K562 (cell line): ENCODE measurements at regions not wholly inside any gene's neighbourhood (a gene's known extent, or its start where the extent isn't known, plus 50 kb on each side); places are given as distances from the start of the nearest gene placed in this dataset.

Experiments used
- BACH1 ChIP-seq: fragments of 200-800 bp; sonication (Bioruptor generic); IDR thresholded peaks from 2 replicates; pipeline ENCODE4 v1.6.1; 2016; ENCODE audit warnings: missing genetic modification characterization, missing compliant biosample characterization
- BCLAF1 ChIP-seq, 2 experiments: fragments of 450-650 bp in 1 of 2; IDR thresholded peaks; 2 replicates each; pipeline ENCODE4 v1.6.1; 2011 to 2017; ENCODE audit warnings: low read depth in 2 of 2, antibody characterized with exemption in 1 of 2, borderline replicate concordance in 1 of 2, low read length in 1 of 2, mild to moderate bottlenecking in 1 of 2, mixed read lengths in 1 of 2; ENCODE audit not compliant: control insufficient read depth in 1 of 2
- CTCF ChIP-seq, 3 experiments: IDR thresholded peaks in 2 of 3; conservative IDR thresholded peaks in 1 of 3; 2 replicates each; pipeline ENCODE4 v1.5.1; 2011 to 2012; ENCODE audit warnings: low read length in 3 of 3, mild to moderate bottlenecking in 3 of 3, control low read depth in 2 of 3, improper control_type of control experiment in 1 of 3, inconsistent platforms in 1 of 3, low read depth in 1 of 3, mixed read lengths in 1 of 3, moderate library complexity in 1 of 3; ENCODE audit not compliant: insufficient read depth in 2 of 3
- E2F1 ChIP-seq: sonication (generic); formaldehyde crosslinking; IDR thresholded peaks from 2 replicates; pipeline ENCODE4 v1.8.1; 2023; ENCODE audit warnings: mild to moderate bottlenecking, missing genetic modification reagents, moderate library complexity
- ESRRA ChIP-seq: fragments of 450-650 bp; IDR thresholded peaks from 2 replicates; pipeline ENCODE4 v1.6.1; 2014; ENCODE audit warnings: low read depth, mild to moderate bottlenecking, moderate library complexity, borderline replicate concordance
- EZH2 ChIP-seq: IDR thresholded peaks from 2 replicates; pipeline ENCODE4 v1.6.1; 2012; ENCODE audit warnings: low read depth, mild to moderate bottlenecking, inconsistent platforms, low read length, borderline replicate concordance
- MEIS2 ChIP-seq: fragments of 450-650 bp; IDR thresholded peaks from 2 replicates; pipeline ENCODE4 v1.6.1; 2014; ENCODE audit warnings: mild to moderate bottlenecking; ENCODE audit not compliant: partially characterized antibody
- SNAPC5 ChIP-seq: fragments of 250-450 bp; sonication (Bioruptor Pico); IDR thresholded peaks from 2 replicates; pipeline ENCODE4 v1.8.0; 2021; ENCODE audit warnings: moderate library complexity, mild to moderate bottlenecking, inconsistent platforms
- USF2 ChIP-seq: sonication (generic); formaldehyde crosslinking; IDR thresholded peaks from 2 replicates; pipeline ENCODE4 v1.5.0; 2020; ENCODE audit warnings: missing genetic modification reagents
- YY1 ChIP-seq, 3 experiments: IDR thresholded peaks; 2 replicates each; pipeline ENCODE4 v1.6.1; 2011; ENCODE audit warnings: low read length in 2 of 3, mild to moderate bottlenecking in 2 of 3, moderate library complexity in 2 of 3, borderline replicate concordance in 1 of 3, control low read depth in 1 of 3, low read depth in 1 of 3; ENCODE audit not compliant: insufficient read depth in 3 of 3, insufficient replicate concordance in 2 of 3, control insufficient read depth in 1 of 3, insufficient read length in 1 of 3; ENCODE audit errors: extremely low read depth in 1 of 3
- ZBTB33 ChIP-seq: sonication (generic); formaldehyde crosslinking; IDR thresholded peaks from 2 replicates; pipeline ENCODE4 v1.8.1; 2023; ENCODE audit warnings: mild to moderate bottlenecking, missing genetic modification reagents
- ZFP30 ChIP-seq: fragments of 250-450 bp; sonication (Bioruptor Pico); IDR thresholded peaks from 2 replicates; pipeline ENCODE4 v1.8.0; 2022; ENCODE audit warnings: moderate library complexity, mild to moderate bottlenecking, inconsistent platforms, borderline replicate concordance
- ZFP91 ChIP-seq: sonication (generic); formaldehyde crosslinking; IDR thresholded peaks from 2 replicates; pipeline ENCODE4 v1.8.0; 2022; ENCODE audit warnings: mild to moderate bottlenecking, missing genetic modification reagents
- ZKSCAN8 ChIP-seq: fragments of 200-800 bp; sonication (Bioruptor generic); IDR thresholded peaks from 2 replicates; pipeline ENCODE4 v1.6.1; 2016; ENCODE audit warnings: missing genetic modification characterization, missing compliant biosample characterization

- TF ChIP-seq BCLAF1 (IDR thresholded peaks at IDR 0.05; ENCODE audit: borderline replicate concordance in 1 of 2, control insufficient read depth in 1 of 2, low read depth in 2 of 2, low read length in 1 of 2) (no peak), USF2 (CRISPR knock-in tag) (no peak), EZH2 (no peak), CTCF (IDR thresholded peaks at IDR 0.05 in 2 of 3, conservative IDR thresholded peaks at IDR 0.05 in 1 of 3; ENCODE audit: insufficient read depth in 2 of 3, low read depth in 1 of 3, low read length in 3 of 3) (no peak), ZBTB33 (CRISPR knock-in tag) (no peak), ZKSCAN8 (no peak), MEIS2 (no peak), ZFP30 (CRISPR knock-in tag) (no peak), ESRRA (no peak), ZFP91 (CRISPR knock-in tag) (no peak), SNAPC5 (CRISPR knock-in tag) (no peak), E2F1 (CRISPR knock-in tag) (no peak), YY1 (IDR thresholded peaks at IDR 0.05; ENCODE audit: borderline replicate concordance in 1 of 3, control insufficient read depth in 1 of 3, extremely low read depth in 1 of 3, insufficient read depth in 3 of 3, insufficient read length in 1 of 3, insufficient replicate concordance in 2 of 3, low read depth in 1 of 3, low read length in 2 of 3) (no peak), BACH1 (tag) (no peak)
Observed at GRCh38 chr6:21691685-21692346, 98.3 kb downstream of the SOX4 start.
